HCT116 (cell line): ENCODE measurements at regions not wholly inside any gene's neighbourhood (a gene's known extent, or its start where the extent isn't known, plus 50 kb on each side); places are given as distances from the start of the nearest gene placed in this dataset.

Experiments
- ATAC-seq: fragments of 200-7000 bp; cut with Tn5 transposase; 2 replicates; pipeline ENCODE4 v1.9.1; 2020; ENCODE audit warnings: mild to moderate bottlenecking, moderate library complexity
- BruUV-seq: library from RNA; stranded (reverse); fragments of 400-500 nt; replicated peaks from 2 replicates; lab custom pipeline; 2021; lab: Mats Ljungman, UMichigan
- CTCF ChIA-PET: fragments of 300-600 bp; sonication (Branson Sonifier 250); formaldehyde crosslinking; loops from one replicate; lab custom pipeline; 2021; ENCODE audit warnings: antibody characterized with exemption; lab: Charles Lee
- POLR2A ChIA-PET: fragments of 300-600, 350-600 bp; sonication (Branson Sonifier 250); formaldehyde crosslinking; loops from one replicate; lab custom pipeline; 2021; ENCODE audit warnings: antibody characterized with exemption; lab: Charles Lee
- RAD21 ChIA-PET, 2 experiments: fragments of 300-600 bp; sonication (Branson Sonifier 250); formaldehyde crosslinking; loops; one replicate each; lab custom pipeline; 2023; ENCODE audit warnings: low total read pairs in 2 of 2; ENCODE audit not compliant: uncharacterized antibody in 2 of 2, unreplicated experiment in 2 of 2, low non-redundant PET in 1 of 2; lab: Charles Lee
- DNase-seq: peaks from one replicate; pipeline ENCODE4 v3.0.0-alpha.2; 2010; ENCODE audit warnings: low read depth, low spot score
- H2AFZ ChIP-seq: fragments of 200-600 bp; shearing (Covaris generic), sonication (generic); 2 replicates; pipeline ENCODE4 v1.6.1; 2017; ENCODE audit warnings: low read depth, mixed run types, mixed read lengths, antibody characterized with exemption, low read length; ENCODE audit not compliant: poor library complexity, severe bottlenecking
- H3K27ac ChIP-seq: 2 replicates; pipeline ENCODE4 v1.5.1; 2012; ENCODE audit warnings: low read depth, low read length
- H3K27me3 ChIP-seq: fragments of 200-600 bp; sonication (generic); 2 replicates; pipeline ENCODE4 v1.6.1; 2016; ENCODE audit warnings: mixed run types, low read length, mixed read lengths; ENCODE audit not compliant: insufficient read depth
- H3K36me3 ChIP-seq, 2 experiments: fragments of 200-500 bp in 1 of 2; fragments of 200-600 bp in 1 of 2; sonication (Bioruptor generic) in 1 of 2; sonication (generic) in 1 of 2; 2 replicates each; pipeline versions ENCODE4 v1.5.1 to v1.6.1; 2014 to 2016; ENCODE audit warnings: low read length in 2 of 2, inconsistent platforms in 1 of 2, mixed read lengths in 1 of 2, mixed run types in 1 of 2; ENCODE audit not compliant: insufficient read depth in 2 of 2, control insufficient read depth in 1 of 2
- H3K4me1 ChIP-seq, 2 experiments: fragments of 200-600 bp in 1 of 2; sonication (generic) in 1 of 2; 2 replicates each; pipeline versions ENCODE4 v1.5.1 to v1.6.1; 2012 to 2017; ENCODE audit warnings: low read length in 2 of 2, inconsistent platforms in 1 of 2, mild to moderate bottlenecking in 1 of 2, mixed read lengths in 1 of 2, mixed run types in 1 of 2, moderate library complexity in 1 of 2; ENCODE audit not compliant: insufficient read depth in 2 of 2, control insufficient read depth in 1 of 2
- H3K4me2 ChIP-seq: fragments of 200-600 bp; sonication (generic); 2 replicates; pipeline ENCODE4 v1.6.1; 2017; ENCODE audit warnings: mixed run types, low read length, mixed read lengths
- H3K4me3 ChIP-seq, 2 experiments: fragments of 200-600 bp in 1 of 2; sonication (generic) in 1 of 2; replicated peaks in 1 of 2; 2 replicates each; pipeline ENCODE4 v1.5.1; 2011 to 2016; ENCODE audit warnings: low read length in 2 of 2, control low read depth in 1 of 2, low read depth in 1 of 2, mild to moderate bottlenecking in 1 of 2, mixed read lengths in 1 of 2, mixed run types in 1 of 2
- H3K79me2 ChIP-seq: fragments of 200-600 bp; sonication (generic); 2 replicates; pipeline ENCODE4 v1.6.1; 2017; ENCODE audit warnings: mild to moderate bottlenecking, mixed run types, low read length, moderate library complexity, mixed read lengths; ENCODE audit not compliant: insufficient read depth
- H3K9ac ChIP-seq: fragments of 200-600 bp; sonication (generic); 2 replicates; pipeline ENCODE4 v1.6.1; 2016; ENCODE audit warnings: low read length, mixed read lengths
- H3K9me2 ChIP-seq: fragments of 200-600 bp; sonication (generic), shearing (Covaris generic); 2 replicates; pipeline ENCODE4 v1.6.1; 2017; ENCODE audit warnings: mixed run types, mild to moderate bottlenecking, moderate library complexity; ENCODE audit not compliant: insufficient read depth
- H3K9me3 ChIP-seq, 2 experiments: fragments of 200-500 bp in 1 of 2; fragments of 200-600 bp in 1 of 2; sonication (Bioruptor generic) in 1 of 2; sonication (generic) in 1 of 2; 2 replicates each; pipeline ENCODE4 v1.6.1; 2014 to 2017; ENCODE audit warnings: low read length in 2 of 2, mixed read lengths in 2 of 2, inconsistent platforms in 1 of 2, low read depth in 1 of 2, mild to moderate bottlenecking in 1 of 2, mixed run types in 1 of 2, moderate library complexity in 1 of 2; ENCODE audit not compliant: control insufficient read depth in 1 of 2, insufficient read depth in 1 of 2
- H4K20me1 ChIP-seq: fragments of 200-600 bp; sonication (generic), shearing (Covaris generic); 2 replicates; pipeline ENCODE4 v1.6.1; 2017; ENCODE audit warnings: mixed run types, mild to moderate bottlenecking, moderate library complexity; ENCODE audit not compliant: insufficient read depth
- CBX3 ChIP-seq: IDR thresholded peaks from 2 replicates; pipeline ENCODE4 v1.6.1; 2012; ENCODE audit warnings: low read depth
- CEBPB ChIP-seq: IDR thresholded peaks from 2 replicates; pipeline ENCODE4 v1.6.1; 2012; ENCODE audit warnings: low read depth
- EGR1 ChIP-seq: IDR thresholded peaks from 2 replicates; pipeline ENCODE4 v1.6.1; 2012; ENCODE audit warnings: low read depth
- ELF1 ChIP-seq: IDR thresholded peaks from 2 replicates; pipeline ENCODE4 v1.6.1; 2012; ENCODE audit warnings: low read depth, borderline replicate concordance
- EZH2 ChIP-seq: fragments of 200-600 bp; sonication (generic); IDR thresholded peaks from 2 replicates; pipeline ENCODE4 v1.6.1; 2017; ENCODE audit warnings: antibody characterized with exemption, mixed run types
- EZH2phosphoT487 ChIP-seq: fragments of 200-600 bp; IDR thresholded peaks from 2 replicates; pipeline ENCODE4 v1.6.1; 2018; ENCODE audit warnings: antibody characterized with exemption, borderline replicate concordance
- FOSL1 ChIP-seq: IDR thresholded peaks from 2 replicates; pipeline ENCODE4 v1.6.1; 2012; ENCODE audit warnings: low read depth
- MAX ChIP-seq: IDR thresholded peaks from 2 replicates; pipeline ENCODE4 v1.6.1; 2012
- POLR2AphosphoS5 ChIP-seq: IDR thresholded peaks from 2 replicates; pipeline ENCODE4 v1.6.1; 2011; ENCODE audit warnings: mild to moderate bottlenecking, low read depth, low read length, moderate library complexity
- RAD21 ChIP-seq: IDR thresholded peaks from 2 replicates; pipeline ENCODE4 v1.6.1; 2012; ENCODE audit warnings: low read depth, mild to moderate bottlenecking
- REST ChIP-seq: IDR thresholded peaks from 2 replicates; pipeline ENCODE4 v1.6.1; 2012; ENCODE audit warnings: low read depth
- SIN3A ChIP-seq: IDR thresholded peaks from 2 replicates; pipeline ENCODE4 v1.6.1; 2012; ENCODE audit warnings: low read depth
- SP1 ChIP-seq: IDR thresholded peaks from 2 replicates; pipeline ENCODE4 v1.6.1; 2012; ENCODE audit warnings: low read depth
- SRF ChIP-seq: IDR thresholded peaks from 2 replicates; pipeline ENCODE4 v1.6.1; 2012; ENCODE audit warnings: low read depth
- YY1 ChIP-seq: IDR thresholded peaks from 2 replicates; pipeline ENCODE4 v1.6.1; 2011; ENCODE audit warnings: low read length, low read depth, moderate library complexity, mild to moderate bottlenecking; ENCODE audit not compliant: insufficient replicate concordance; ENCODE audit errors: extremely low read depth
- ZBTB33 ChIP-seq: IDR thresholded peaks from 2 replicates; pipeline ENCODE4 v1.6.1; 2011; ENCODE audit warnings: mild to moderate bottlenecking, low read length, moderate library complexity; ENCODE audit not compliant: insufficient replicate concordance; ENCODE audit errors: extremely low read depth
- ZFX ChIP-seq: fragments of 450-650 bp; IDR thresholded peaks from 2 replicates; pipeline ENCODE4 v1.6.1; 2017
- ZNF274 ChIP-seq: fragments of 200-500 bp; sonication (Bioruptor generic); IDR thresholded peaks from 2 replicates; pipeline ENCODE4 v1.6.1; 2014; ENCODE audit warnings: mild to moderate bottlenecking, low read depth, low read length, inconsistent platforms
- intact Hi-C: fragments of 100-400 bp; cut with micrococcal nuclease; formaldehyde crosslinking; loops from 2 replicates; pipeline ENCODE4 v1.10.0; 2022
- TF ChIP-seq, protein P1 (sequence below): IDR thresholded peaks from 2 replicates; pipeline ENCODE4 v1.6.1; 2012

GRCh38 chr6:142567461-142567860 is 265.7 kb downstream of the ADGRG6 start:
- Histone ChIP-seq H3K4me2 (no peak overlapping the region), H3K9ac (no peak overlapping the region), H3K27ac (no peak overlapping the region), H3K9me3 (no peaks in the 10 kb centered on the region), H3K27me3 (no peaks in the 10 kb centered on the region), H4K20me1 (no peaks in the 10 kb centered on the region), H2AFZ (no peak overlapping the region), H3K79me2 (no peaks in the 10 kb centered on the region), H3K4me1 (peaks cover 2 to 21% of the 10 kb centered on the region in 2 experiments; a peak in 3 of 4 replicates), H3K36me3 (no peaks in the 10 kb centered on the region), H3K9me2 (no peaks in the 10 kb centered on the region), H3K4me3 (no peak overlapping the region)
- ChIA-PET POLR2A (no interaction called here), RAD21 (interaction anchor here (0.6 to 0.7 kb wide), 2 partner anchors 566 to 890 kb away, joined by 3 to 6 read pairs; no protein-coding TSS in a partner anchor), CTCF (no interaction called here)
- ATAC-seq (no peak), DNase-seq (no peak)
- TF ChIP-seq SP1 = no peak
- TF ChIP-seq EZH2 = no peak
- TF ChIP-seq POLR2AphosphoS5 = no peak
- TF ChIP-seq REST = no peak
- TF ChIP-seq EZH2phosphoT487 = no peak
- TF ChIP-seq, protein P1, sequence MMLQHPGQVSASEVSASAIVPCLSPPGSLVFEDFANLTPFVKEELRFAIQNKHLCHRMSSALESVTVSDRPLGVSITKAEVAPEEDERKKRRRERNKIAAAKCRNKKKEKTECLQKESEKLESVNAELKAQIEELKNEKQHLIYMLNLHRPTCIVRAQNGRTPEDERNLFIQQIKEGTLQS = no peak
- TF ChIP-seq CEBPB = no peak
- no peak for TF ChIP-seq MAX
- TF ChIP-seq ZNF274 = no peak
- TF ChIP-seq RAD21 = no peak
- no peak for TF ChIP-seq SRF
- no peak for TF ChIP-seq EGR1
- TF ChIP-seq FOSL1 = no peak
- TF ChIP-seq SIN3A = no peak
- no peak for TF ChIP-seq ELF1
- no peak for TF ChIP-seq CBX3
- TF ChIP-seq YY1 = no peak
- TF ChIP-seq ZBTB33 = no peak
- TF ChIP-seq ZFX = no peak
- no TSS peak for BruUV-seq
- intact Hi-C loops = loop anchor here (2.0 to 5.0 kb wide), 2 partner anchors 93 to 860 kb away; no protein-coding TSS in a partner anchor
